ENCODE measurements at regions not wholly inside any gene's neighbourhood (a gene's known extent, or its start where the extent isn't known, plus 50 kb on each side); places are given as distances from the start of the nearest gene placed in this dataset.

GRCh38 chr15:93312891-93313486 is 224.0 kb upstream of the RGMA start:
- TF ChIP-seq PPARA (CRISPR knock-in tag; IDR thresholded peaks at IDR 0.05; ENCODE audit: borderline replicate concordance) = no peak
- no peak for TF ChIP-seq ZFP30 (CRISPR knock-in tag; IDR thresholded peaks at IDR 0.05)
- TF ChIP-seq GLIS3 (CRISPR knock-in tag; IDR thresholded peaks at IDR 0.05) = no peak
- TF ChIP-seq OSR1 (CRISPR knock-in tag; IDR thresholded peaks at IDR 0.05) = no peak
- no peak for TF ChIP-seq ZNF565 (CRISPR knock-in tag; conservative IDR thresholded peaks at IDR 0.05; ENCODE audit: low read depth)
- no peak for TF ChIP-seq RARB (CRISPR knock-in tag; IDR thresholded peaks at IDR 0.05)
- no peak for TF ChIP-seq ISL1 (CRISPR knock-in tag; IDR thresholded peaks at IDR 0.05)
- no peak for TF ChIP-seq SNAI2 (CRISPR knock-in tag; IDR thresholded peaks at IDR 0.05)
- no peak for TF ChIP-seq ZNF70 (CRISPR knock-in tag; IDR thresholded peaks at IDR 0.05)
- no peak for TF ChIP-seq TCF4 (CRISPR knock-in tag; IDR thresholded peaks at IDR 0.05; ENCODE audit: borderline replicate concordance)
- TF ChIP-seq ZFP3 (CRISPR knock-in tag; IDR thresholded peaks at IDR 0.05) = no peak
- TF ChIP-seq POU6F1 (CRISPR knock-in tag; IDR thresholded peaks at IDR 0.05; ENCODE audit: borderline replicate concordance, low read depth) = no peak
- TF ChIP-seq BACH2 (CRISPR knock-in tag; IDR thresholded peaks at IDR 0.05; ENCODE audit: borderline replicate concordance) = no peak
- no peak for TF ChIP-seq ZC3H10 (CRISPR knock-in tag; IDR thresholded peaks at IDR 0.05)
- no peak for TF ChIP-seq CSRNP3 (CRISPR knock-in tag; IDR thresholded peaks at IDR 0.05)
- TF ChIP-seq TSHZ2 (CRISPR knock-in tag; IDR thresholded peaks at IDR 0.05) = no peak
- no peak for TF ChIP-seq TOX (CRISPR knock-in tag; IDR thresholded peaks at IDR 0.05; ENCODE audit: borderline replicate concordance)
- ATAC-seq = no peak

GRCh38 chr15:93311620-93312019 is 222.6 kb upstream of the RGMA start:
- no peak for ATAC-seq
- TF ChIP-seq TSHZ2 (CRISPR knock-in tag; IDR thresholded peaks at IDR 0.05) = no peak
- TF ChIP-seq ZFP3 (CRISPR knock-in tag; IDR thresholded peaks at IDR 0.05) = no peak
- no peak for TF ChIP-seq RARB (CRISPR knock-in tag; IDR thresholded peaks at IDR 0.05)
- TF ChIP-seq ESRRG (CRISPR knock-in tag; IDR thresholded peaks at IDR 0.05) = no peak
- no peak for TF ChIP-seq ZC3H10 (CRISPR knock-in tag; IDR thresholded peaks at IDR 0.05)

- ATAC-seq = no peak
- TF ChIP-seq ZNF70 (CRISPR knock-in tag; IDR thresholded peaks at IDR 0.05) (no peak), OSR1 (CRISPR knock-in tag; IDR thresholded peaks at IDR 0.05) (no peak), RARB (CRISPR knock-in tag; IDR thresholded peaks at IDR 0.05) (no peak), ISL1 (CRISPR knock-in tag; IDR thresholded peaks at IDR 0.05) (no peak), ZFP30 (CRISPR knock-in tag; IDR thresholded peaks at IDR 0.05) (no peak), TCF4 (CRISPR knock-in tag; IDR thresholded peaks at IDR 0.05; ENCODE audit: borderline replicate concordance) (no peak), SNAI2 (CRISPR knock-in tag; IDR thresholded peaks at IDR 0.05) (no peak), POU6F1 (CRISPR knock-in tag; IDR thresholded peaks at IDR 0.05; ENCODE audit: borderline replicate concordance, low read depth) (no peak), PATZ1 (CRISPR knock-in tag; IDR thresholded peaks at IDR 0.05; ENCODE audit: borderline replicate concordance) (no peak), ESRRG (CRISPR knock-in tag; IDR thresholded peaks at IDR 0.05) (no peak), GLIS3 (CRISPR knock-in tag; IDR thresholded peaks at IDR 0.05) (no peak), ZC3H10 (CRISPR knock-in tag; IDR thresholded peaks at IDR 0.05) (no peak), TOX (CRISPR knock-in tag; IDR thresholded peaks at IDR 0.05; ENCODE audit: borderline replicate concordance) (no peak)
These were observed 219.1 kb upstream of the RGMA start for GRCh38 chr15:93308026-93308690.
